HG02943 (cell line): ENCODE measurements at regions not wholly inside any gene's neighbourhood (a gene's known extent, or its start where the extent isn't known, plus 50 kb on each side); places are given as distances from the start of the nearest gene placed in this dataset.
"Not testable (repeated sequence)": the region's sequence is repeated elsewhere in the genome, so short reads cannot be mapped to it uniquely, and the experiment has no call there.

Experiments used
- ATAC-seq: cut with Tn5 transposase; IDR thresholded peaks from one replicate; pipeline ENCODE4 v1.9.1; 2021; ENCODE audit warnings: mild to moderate bottlenecking, low read depth, moderate library complexity; ENCODE audit not compliant: unreplicated experiment

DNA sequence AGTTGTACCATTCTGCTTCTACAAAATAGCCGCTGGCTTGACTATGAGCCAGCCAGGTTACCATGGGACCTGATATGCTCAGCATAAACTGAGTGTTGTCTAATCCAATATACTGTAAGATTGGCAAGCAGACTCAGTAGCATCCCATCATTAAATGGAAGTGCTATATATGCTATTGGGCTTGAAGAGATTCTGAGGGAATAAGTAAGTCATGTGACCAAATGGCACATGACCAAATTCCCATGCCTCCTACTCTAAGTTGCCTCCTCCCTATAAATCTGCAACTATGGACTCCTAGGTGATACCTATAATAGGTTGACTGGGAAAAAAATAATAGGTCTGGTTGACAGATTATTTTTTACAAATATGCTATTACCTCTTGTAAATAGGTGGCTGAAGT lies 698.6 kb downstream of the BRINP3 start:
- ATAC-seq = no peak

DNA sequence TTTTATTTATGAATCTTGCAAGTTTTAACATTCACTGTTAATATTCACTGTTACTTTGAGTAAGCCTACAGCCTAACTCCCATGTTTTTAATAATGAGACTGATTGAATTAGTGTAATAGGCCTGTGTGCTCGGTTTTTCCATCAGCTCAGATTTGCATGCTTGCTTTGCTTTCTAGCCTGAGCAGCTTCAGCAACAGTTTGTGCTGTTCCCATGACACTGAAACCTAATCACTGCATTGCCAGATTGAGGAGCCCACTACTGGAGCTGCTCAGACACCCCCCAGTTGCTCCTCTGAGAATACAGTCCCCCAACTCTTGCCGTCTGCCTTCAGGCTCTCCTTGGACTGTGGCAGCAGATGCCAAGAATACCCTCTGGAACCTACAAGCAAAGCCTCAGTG lies 695.4 kb downstream of the BRINP3 start:
- no peak for ATAC-seq

DNA sequence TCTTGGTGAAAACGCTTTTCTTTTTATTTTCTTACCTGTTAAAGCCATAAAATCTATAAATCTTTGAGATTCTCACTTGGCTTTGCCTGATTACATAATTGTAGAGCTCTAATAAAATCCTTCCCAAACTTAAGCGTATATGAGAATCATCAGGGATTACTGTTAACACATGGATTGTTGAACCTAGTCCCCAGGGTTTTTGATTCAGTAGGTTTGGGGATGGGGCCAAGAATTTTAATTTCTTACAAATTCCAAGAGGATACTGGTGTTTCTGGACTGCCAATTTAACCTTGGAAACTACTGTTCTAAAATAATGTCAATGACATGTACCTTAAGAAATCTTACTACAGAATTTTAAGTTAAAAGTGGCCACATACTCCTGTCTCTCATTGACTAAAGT lies 694.2 kb downstream of the BRINP3 start:
- ATAC-seq = no peak

DNA sequence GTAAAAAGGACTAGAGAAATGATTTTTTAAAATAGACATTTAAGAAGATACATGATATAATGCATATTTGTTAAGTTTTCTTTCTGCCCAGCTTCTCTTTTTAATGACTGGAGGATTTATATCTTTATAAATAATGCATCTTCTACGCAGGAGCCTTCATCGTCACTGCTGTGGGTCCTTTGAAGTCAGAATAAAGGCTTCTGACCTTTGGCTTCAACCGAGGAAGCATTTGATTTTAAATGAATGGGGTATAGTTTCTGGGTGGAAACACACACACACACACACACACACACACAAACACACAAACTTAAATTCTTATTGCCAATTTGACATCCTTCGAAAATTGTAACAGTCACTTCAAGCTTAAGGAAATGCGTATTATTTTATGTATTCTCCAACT lies 690.9 kb downstream of the BRINP3 start:
- no peak for ATAC-seq

DNA sequence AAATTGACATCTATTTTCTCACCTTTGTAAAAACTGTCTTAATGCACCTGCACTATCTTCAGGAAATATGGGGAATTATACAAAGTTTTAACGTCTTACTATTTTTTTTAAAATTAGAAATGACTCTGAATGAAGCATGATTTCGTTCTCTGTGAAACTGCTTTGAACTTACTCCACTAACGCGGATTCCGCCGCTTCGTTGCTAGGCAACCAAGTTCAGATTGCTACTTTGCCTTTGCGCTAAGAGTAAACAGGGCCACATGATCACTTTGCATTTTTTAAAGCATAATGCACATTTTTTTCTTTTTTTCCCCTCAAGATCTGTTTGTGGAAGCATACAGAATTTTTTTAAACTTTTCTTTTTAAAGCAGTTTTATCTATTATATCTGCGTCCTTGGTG lies 690.5 kb downstream of the BRINP3 start:
- no peak for ATAC-seq

DNA sequence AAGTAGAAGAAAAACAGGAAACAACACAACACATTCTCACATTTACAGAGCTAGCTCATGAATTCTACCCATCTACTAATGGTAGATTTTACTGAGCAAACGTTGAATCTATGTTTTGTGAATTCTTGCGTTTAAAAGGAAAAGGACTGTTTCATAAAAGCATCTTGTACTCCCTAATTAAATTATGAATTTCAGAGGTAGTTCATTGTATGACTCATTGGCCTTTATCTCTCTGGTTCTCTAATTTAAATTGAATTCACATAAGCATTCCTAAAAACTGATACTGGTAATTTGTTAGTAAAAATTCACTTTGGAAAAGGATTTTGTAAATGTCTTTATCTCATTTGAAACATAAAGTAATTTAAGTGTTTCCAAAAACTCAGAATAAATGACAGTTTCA lies 687.3 kb downstream of the BRINP3 start:
- no peak for ATAC-seq

DNA sequence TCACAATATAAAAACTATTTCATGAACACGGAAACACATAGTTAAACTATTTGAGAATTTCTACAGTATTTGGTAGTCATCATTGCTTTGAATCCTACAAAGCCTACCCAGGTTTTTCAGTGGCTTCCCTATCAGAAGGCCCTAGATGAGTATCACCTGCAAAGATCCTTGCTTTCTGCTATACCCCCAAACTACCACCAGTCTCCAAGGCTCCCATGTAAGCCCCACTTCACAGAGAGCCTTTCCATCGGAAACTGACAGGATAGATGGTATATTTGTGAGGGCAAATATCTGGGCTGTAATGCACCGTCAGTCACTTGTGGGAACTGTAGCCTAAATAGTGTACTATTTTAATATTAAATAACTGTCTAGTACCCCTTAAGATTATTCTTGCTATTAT lies 674.3 kb downstream of the BRINP3 start:
- no peak for ATAC-seq

DNA sequence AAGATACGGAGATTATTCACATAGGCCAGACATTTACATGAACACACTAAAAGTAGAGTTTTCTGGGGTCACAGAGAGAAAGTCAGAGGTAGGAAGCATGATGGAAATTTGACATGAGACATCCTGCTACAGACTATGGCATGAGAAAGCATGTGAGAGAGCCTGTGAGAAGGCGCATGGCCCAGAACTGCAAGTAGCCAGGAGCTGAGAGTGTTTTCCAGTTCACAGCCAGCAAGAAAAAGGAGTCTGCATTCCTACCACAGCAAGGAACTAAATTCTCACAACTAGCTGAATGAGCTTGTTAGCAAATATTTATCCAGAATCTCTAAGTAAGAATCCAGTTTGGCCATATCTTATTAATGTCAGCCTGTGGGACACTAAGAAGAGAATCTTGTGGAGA lies 673.3 kb downstream of the BRINP3 start:
- no peak for ATAC-seq

DNA sequence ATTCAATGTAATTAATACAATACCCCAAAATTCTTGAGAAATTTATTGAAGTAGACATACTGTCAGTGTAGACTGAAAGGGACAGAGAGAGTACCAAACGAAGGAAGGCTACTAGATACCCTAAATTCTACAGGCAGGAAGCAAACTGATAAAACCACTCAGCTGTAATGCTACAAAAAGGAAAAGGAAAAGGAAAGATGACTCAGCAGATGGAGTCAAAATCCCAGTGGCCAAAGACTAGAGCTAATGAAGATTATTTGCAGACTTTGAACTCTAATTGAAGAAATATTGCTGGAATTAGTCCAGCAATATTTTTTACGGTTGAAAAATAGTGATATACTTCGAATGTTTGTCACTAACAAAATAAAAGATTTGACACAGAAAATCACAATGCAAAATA lies 671.9 kb downstream of the BRINP3 start:
- no peak for ATAC-seq

DNA sequence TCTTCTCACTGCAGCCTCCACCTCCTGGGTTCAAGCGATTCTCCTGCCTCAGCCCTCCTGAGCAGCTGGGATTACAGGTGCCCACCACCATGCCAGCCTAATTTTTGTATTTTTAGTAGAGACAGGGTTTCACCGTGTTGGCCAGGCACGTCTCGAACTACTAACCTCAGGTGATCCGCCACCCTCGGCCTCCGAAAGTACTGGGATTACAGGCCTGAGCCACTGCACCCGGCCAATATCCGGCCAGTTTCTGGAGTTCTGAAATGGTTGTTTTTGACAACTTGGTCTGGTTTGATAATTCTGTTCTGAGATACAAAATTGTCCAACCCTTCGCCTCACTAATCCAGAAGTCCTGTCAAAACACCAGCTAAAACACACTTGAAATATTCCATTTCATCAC lies 667.0 kb downstream of the BRINP3 start:
- ATAC-seq = not testable (repeated sequence)

DNA sequence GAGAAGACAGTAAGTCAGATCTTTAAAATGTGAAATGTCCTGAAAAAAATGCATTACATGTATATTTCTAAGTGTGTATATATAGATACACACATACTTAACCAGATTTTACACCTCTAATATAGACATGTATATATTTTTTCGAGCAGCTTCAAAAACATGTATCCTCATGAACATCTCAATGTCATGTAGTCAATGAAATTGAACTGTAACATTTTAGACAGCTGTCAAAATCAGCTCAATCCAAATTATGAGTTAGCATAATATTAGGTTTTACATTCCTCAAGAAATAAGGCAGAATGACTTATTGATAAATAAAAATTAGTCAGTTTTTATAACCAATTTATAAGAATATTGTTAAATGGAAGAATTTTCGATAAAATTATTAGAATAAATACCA lies 665.7 kb downstream of the BRINP3 start:
- ATAC-seq = no peak

DNA sequence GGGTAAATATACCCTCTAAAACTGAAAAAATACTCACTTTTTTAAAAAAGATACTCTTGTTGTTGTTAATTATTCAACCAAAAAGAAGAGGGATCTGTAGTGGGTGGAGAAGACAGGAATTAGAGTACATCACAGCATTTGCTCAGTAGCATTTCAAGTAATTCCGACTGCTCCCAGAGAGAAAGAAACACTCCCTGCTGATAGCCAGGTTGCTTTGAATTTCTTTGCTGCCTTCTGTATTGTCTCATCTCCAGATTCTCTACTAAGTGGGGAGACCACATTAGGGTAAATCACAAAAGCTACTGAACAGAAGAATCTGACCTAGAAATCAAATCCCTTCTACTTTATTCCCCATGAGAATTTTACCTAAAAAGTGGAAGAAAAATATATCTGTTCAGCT lies 661.1 kb downstream of the BRINP3 start:
- no peak for ATAC-seq

DNA sequence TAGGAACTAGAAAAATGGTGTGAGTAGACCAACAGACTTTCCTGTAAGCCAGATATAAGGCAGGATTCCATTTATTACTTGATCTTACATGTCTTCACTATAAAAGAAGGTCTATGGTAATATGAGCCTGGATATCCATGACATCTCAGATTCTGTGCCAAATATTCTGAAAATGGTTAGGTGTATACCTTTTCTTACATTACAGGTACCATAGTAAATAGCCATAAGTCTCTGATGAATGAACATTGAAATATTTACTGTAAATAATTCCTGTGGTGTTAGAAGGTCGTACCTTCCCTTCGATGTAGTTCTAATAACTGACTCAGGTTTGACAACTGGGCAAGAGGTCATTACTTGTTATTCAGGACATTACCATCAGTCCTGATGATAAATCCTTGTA lies 657.9 kb downstream of the BRINP3 start:
- no peak for ATAC-seq

DNA sequence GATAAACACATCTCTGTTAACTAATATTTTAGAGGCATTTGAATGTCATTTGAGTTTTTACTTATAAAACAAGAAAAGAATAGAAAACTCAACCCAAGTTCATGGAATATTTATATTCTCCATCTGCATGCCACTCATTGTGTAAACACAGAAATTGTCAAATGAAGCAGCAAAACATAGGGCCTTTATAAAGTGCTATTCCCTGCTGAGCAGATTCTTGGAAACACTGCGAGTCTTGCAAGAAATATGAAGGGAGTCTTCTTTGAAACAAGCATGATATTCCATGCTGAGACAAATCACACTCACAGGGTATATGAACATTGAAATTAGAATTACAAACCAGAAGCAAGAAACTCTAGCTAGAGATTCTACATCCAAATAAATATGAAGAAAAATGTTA lies 655.8 kb downstream of the BRINP3 start:
- no peak for ATAC-seq

DNA sequence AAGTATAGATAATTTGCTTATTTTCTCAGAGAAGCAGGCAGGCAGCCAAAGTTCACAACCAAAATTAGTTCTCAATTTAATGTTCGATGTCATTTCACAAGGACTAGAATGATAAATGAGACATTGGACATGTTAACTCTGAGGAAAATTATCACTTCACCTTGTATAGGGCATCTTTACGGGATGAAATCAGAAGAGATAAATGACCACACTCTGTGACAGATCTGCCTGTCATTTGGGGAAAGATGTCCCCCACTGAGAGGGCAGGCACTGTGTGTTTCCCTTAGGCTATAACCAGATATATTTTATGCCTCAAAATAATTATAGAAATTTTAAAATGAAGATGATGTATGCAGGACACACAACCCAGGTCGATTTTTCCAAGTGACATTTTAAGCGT lies 642.9 kb downstream of the BRINP3 start:
- no peak for ATAC-seq

DNA sequence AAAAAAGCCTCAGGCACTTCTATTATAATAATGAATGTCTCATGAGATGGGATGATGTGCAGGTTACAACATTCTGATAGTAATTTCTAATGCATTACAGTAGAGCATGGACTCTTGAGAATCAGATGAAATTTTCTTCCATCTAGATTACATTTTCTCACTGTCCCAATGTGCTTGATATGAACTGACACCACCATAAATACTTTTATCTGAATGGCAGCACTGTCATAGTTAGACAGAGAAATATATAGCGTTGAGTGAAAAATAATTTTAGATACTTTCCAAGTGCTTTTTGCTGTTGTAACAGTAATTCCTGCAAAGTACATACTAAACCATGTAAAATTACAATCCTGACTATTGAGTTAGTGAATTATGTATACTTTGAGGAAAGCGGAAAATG lies 630.1 kb downstream of the BRINP3 start:
- ATAC-seq = no peak

DNA sequence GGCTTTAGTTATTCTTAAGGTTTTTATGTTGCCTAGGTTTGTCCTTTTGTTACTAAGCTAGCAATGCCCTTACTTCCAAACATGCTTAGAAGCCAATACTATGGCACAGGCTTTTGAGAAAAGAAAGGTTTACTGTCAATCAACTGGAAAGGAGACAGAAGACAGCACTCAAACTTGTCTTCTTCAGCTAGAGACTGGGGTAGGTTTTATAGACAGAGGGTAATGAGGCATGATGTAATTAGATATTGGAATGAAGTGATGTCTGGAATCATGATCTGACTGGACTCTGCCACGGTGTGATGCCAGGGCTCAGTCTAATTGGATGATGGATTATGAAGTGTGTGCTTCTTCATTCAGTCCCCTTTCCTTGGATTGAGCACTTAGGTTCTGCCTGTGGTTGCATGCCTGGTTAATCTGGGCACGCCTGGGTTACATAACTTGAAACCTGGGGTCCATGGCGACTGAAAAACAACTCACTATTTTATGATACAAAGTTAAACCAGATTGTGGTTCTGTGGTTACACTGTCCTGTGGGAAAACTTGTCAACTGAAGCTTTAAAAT lies 625.8 kb downstream of the BRINP3 start:
- ATAC-seq = no peak

DNA sequence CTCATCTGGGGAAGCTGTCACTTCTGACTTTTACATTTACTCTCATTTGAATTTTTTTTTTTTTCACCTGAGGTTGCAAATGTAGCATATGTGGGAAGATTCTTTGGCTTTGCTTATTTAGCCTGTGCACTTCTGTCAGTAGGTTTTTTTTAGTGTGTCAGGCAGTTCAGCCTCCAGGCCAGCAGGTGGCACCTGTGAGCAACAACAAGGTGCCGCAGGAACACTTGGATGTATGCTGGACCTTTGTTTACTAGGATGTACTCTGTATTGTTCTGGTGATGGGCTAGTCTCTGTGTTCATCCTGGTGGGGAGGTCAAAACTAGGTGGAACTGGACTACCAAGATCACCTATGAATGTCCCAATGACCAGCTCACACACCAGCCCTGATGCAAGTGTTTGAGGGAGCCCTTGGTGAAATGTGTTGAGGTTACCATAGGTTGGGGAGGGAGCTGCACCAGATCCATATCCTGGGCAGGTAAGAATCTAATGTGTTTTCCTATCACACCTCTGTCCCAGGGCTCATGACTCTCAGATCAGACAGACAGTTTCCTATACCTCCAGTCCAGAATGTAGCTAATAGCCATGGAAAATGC lies 618.2 kb downstream of the BRINP3 start:
- ATAC-seq = no peak

DNA sequence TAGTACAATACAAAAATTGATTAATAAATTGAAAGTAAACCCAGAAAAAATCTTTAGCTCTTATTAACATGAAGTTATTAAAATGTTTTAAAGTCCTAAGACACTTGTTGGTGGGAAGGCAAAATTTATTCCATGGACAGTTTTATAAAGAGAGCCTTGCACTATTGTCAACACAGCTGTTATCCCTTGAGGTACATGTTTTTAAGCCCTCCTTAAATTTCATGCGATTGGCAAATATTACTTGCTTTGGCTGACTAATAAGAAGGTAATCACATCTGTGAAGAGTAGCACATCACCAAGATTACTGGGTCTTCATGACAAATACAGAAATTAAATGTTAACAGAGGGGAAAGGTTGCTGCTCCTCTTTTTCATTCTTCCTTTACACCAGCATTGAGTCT lies 611.1 kb downstream of the BRINP3 start:
- ATAC-seq = no peak

DNA sequence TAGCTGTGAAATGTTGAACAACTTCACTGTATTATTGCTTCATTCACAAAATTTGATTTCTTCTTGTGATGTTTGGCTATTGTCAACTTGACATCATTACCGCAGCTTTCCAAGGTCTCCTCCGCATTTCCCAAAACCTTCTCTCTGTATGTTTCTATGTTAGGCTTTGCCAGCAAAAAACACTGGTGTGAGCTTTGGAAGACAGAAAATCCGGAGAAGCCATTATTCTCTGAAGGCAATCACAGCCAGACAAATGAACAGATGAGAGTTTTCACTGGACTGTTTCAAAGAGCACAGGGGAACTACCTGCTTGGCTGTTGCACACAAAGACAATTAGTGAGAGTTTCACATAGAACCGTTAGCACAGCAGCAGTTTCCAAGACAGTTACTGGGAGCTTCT lies 609.6 kb downstream of the BRINP3 start:
- no peak for ATAC-seq

DNA sequence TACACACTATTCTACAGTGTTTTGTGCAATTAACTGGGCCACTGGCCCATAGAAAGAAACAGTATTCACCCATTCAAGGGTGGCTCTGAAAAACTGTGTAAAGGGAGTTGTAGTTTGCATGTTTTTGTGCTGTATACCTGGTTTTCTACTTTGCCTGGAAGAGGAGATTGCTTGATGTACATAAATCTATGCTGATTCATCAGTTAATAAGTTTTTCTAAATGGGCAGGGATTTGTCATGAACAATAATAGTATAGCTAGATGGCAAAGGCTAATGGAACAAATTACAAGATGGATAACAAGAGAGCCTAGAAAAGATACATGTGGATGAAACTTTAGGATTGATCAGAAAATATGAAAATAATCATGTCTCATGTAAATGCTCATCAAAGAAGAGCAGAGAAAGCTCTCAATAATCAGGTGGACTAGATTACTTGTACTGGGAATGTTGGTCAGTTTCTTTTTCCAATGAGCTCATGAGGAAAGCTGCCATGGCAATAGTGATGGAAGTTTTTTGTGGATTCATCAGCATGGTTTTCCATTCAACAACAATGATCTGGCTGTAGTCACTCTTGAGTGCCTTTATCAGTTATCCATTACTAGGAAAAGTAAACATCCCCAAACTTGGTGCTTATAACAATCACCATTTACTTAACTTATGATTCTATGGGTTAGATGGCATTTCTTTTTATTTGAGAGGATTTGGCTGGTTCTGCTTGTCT lies 602.8 kb downstream of the BRINP3 start:
- ATAC-seq = no peak

DNA sequence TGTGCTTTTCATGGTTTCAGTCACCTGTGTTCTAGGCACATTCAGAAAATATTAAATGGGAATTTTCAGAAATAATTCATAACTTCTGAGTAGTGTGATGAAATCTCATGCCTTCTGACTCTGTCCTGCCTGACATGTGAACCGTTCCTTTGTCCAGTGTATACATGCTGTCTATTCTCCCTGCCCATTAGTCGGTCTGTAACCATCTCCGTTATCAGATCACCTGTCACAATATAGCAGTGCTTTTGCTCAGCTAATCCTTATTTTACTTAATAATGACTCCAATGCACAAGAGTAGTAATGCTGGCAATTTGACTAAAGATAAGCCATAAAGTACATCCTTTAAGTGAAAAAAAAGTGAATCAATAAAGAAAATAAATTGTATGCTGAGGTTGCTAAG lies 597.5 kb downstream of the BRINP3 start:
- ATAC-seq = no peak
